IMR-90 (cell line): ENCODE measurements at regions not wholly inside any gene's neighbourhood (a gene's known extent, or its start where the extent isn't known, plus 50 kb on each side); places are given as distances from the start of the nearest gene placed in this dataset.

Experiments
- ATAC-seq: fragments of 200-7000 bp; cut with Tn5 transposase; 2 replicates; pipeline ENCODE4 v1.9.1; 2020; ENCODE audit warnings: low read depth, mild to moderate bottlenecking, moderate library complexity
- BruUV-seq: library from RNA; stranded (reverse); fragments of 400-500 nt; replicated peaks from 2 replicates; lab custom pipeline; 2021; lab: Mats Ljungman, UMichigan
- CTCF ChIA-PET: fragments of 300-600 bp; formaldehyde crosslinking; extraction: SDS; loops from one replicate; lab custom pipeline; 2021; ENCODE audit warnings: antibody characterized with exemption; lab: Yijun Ruan, JAX
- POLR2A ChIA-PET: fragments of 300-600 bp; sonication (Branson Sonifier 250); formaldehyde crosslinking; loops from one replicate; lab custom pipeline; 2022; ENCODE audit warnings: antibody characterized with exemption; ENCODE audit not compliant: unreplicated experiment; lab: Charles Lee
- DNase-seq: peaks from one replicate; pipeline ENCODE4 v3.0.0; 2013
- H2AFZ ChIP-seq: replicated peaks from 2 replicates; pipeline ENCODE3; 2013; ENCODE audit warnings: low read length, mild to moderate bottlenecking; ENCODE audit not compliant: poor library complexity
- H2AK5ac ChIP-seq: 2 replicates; pipeline ENCODE4 v1.6.1; 2013; ENCODE audit warnings: low read depth, low read length, inconsistent platforms
- H2AK9ac ChIP-seq: replicated peaks from 2 replicates; pipeline ENCODE3; 2013; ENCODE audit warnings: mild to moderate bottlenecking, low read depth, low read length, moderate library complexity; ENCODE audit not compliant: poor library complexity
- H2BK120ac ChIP-seq: 2 replicates; pipeline ENCODE4 v1.6.1; 2013; ENCODE audit warnings: low read depth, low read length, inconsistent platforms
- H2BK15ac ChIP-seq: 3 replicates; pipeline ENCODE4 v1.6.1; 2013; ENCODE audit warnings: low read depth, low read length, inconsistent platforms
- H2BK20ac ChIP-seq: 2 replicates; pipeline ENCODE4 v1.6.1; 2013; ENCODE audit warnings: low read depth, mild to moderate bottlenecking, inconsistent platforms, low read length, moderate library complexity
- H2BK5ac ChIP-seq: 2 replicates; pipeline ENCODE4 v1.6.1; 2013; ENCODE audit warnings: mild to moderate bottlenecking, low read depth, low read length, inconsistent platforms; ENCODE audit not compliant: poor library complexity, severe bottlenecking
- H3K14ac ChIP-seq: replicated peaks from 2 replicates; pipeline ENCODE4 v1.6.1; 2013; ENCODE audit warnings: low read depth, low read length, inconsistent platforms
- H3K18ac ChIP-seq: 2 replicates; pipeline ENCODE4 v1.6.1; 2013; ENCODE audit warnings: low read depth, low read length, control low read depth
- H3K23ac ChIP-seq: 2 replicates; pipeline ENCODE4 v1.6.1; 2013; ENCODE audit warnings: low read depth, low read length, inconsistent platforms
- H3K27ac ChIP-seq: 2 replicates; pipeline ENCODE4 v1.5.1; 2013; ENCODE audit warnings: mild to moderate bottlenecking, control low read depth, low read length; ENCODE audit not compliant: insufficient read depth
- H3K27me3 ChIP-seq: 2 replicates; pipeline ENCODE4 v1.6.1; 2013; ENCODE audit warnings: low read length; ENCODE audit not compliant: control insufficient read depth, insufficient read depth
- H3K36me3 ChIP-seq: 2 replicates; pipeline ENCODE4 v1.6.1; 2013; ENCODE audit warnings: low read length, mixed read lengths; ENCODE audit not compliant: control insufficient read depth, insufficient read depth
- H3K4ac ChIP-seq: 2 replicates; pipeline ENCODE4 v1.6.1; 2013; ENCODE audit warnings: low read depth, low read length, inconsistent platforms
- H3K4me1 ChIP-seq: 2 replicates; pipeline ENCODE4 v1.6.1; 2013; ENCODE audit warnings: low read length, mixed read lengths; ENCODE audit not compliant: control insufficient read depth, insufficient read depth
- H3K4me2 ChIP-seq: 2 replicates; pipeline ENCODE4 v1.6.1; 2013; ENCODE audit warnings: low read depth, mild to moderate bottlenecking, control low read depth, low read length, moderate library complexity
- H3K4me3 ChIP-seq: 2 replicates; pipeline ENCODE4 v1.5.1; 2013; ENCODE audit warnings: low read depth, mild to moderate bottlenecking, control low read depth, low read length, moderate library complexity; ENCODE audit not compliant: insufficient read depth
- H3K56ac ChIP-seq: 2 replicates; pipeline ENCODE4 v1.6.1; 2013; ENCODE audit warnings: low read length, inconsistent platforms; ENCODE audit not compliant: insufficient read depth; ENCODE audit errors: extremely low read depth
- H3K79me1 ChIP-seq, 2 experiments: 2 replicates each; pipeline ENCODE4 v1.6.1; 2013; ENCODE audit warnings: low read length in 2 of 2, inconsistent platforms in 1 of 2, low read depth in 1 of 2
- H3K9ac ChIP-seq: 2 replicates; pipeline ENCODE4 v1.6.1; 2013; ENCODE audit warnings: low read depth, low read length, control low read depth
- H3K9me1 ChIP-seq: 2 replicates; pipeline ENCODE4 v1.6.1; 2013; ENCODE audit warnings: low read length, inconsistent platforms; ENCODE audit not compliant: insufficient read depth
- H3K9me3 ChIP-seq: 2 replicates; pipeline ENCODE4 v1.6.1; 2013; ENCODE audit warnings: low read length; ENCODE audit not compliant: control insufficient read depth, insufficient read depth
- H4K20me1 ChIP-seq: 2 replicates; pipeline ENCODE4 v1.6.1; 2013; ENCODE audit warnings: low read length, inconsistent platforms; ENCODE audit not compliant: insufficient read depth
- H4K5ac ChIP-seq: 2 replicates; pipeline ENCODE4 v1.6.1; 2013; ENCODE audit warnings: mild to moderate bottlenecking, low read depth, low read length, control low read depth
- H4K8ac ChIP-seq, 2 experiments: 2 replicates each; pipeline ENCODE4 v1.6.1; 2013; ENCODE audit warnings: low read depth in 2 of 2, low read length in 2 of 2, control low read depth in 1 of 2, inconsistent platforms in 1 of 2
- H4K91ac ChIP-seq: 2 replicates; pipeline ENCODE4 v1.6.1; 2013; ENCODE audit warnings: low read depth, low read length, inconsistent platforms; ENCODE audit not compliant: insufficient read depth
- FOS ChIP-seq: fragments of 150-350 bp; IDR thresholded peaks from 2 replicates; pipeline ENCODE4 v1.6.1; 2016; ENCODE audit warnings: low read depth, low read length
- MAFK ChIP-seq: IDR thresholded peaks from 2 replicates; pipeline ENCODE4 v1.6.1; 2012; ENCODE audit warnings: low read depth, low read length, improper control_type of control experiment
- RFX5 ChIP-seq: IDR thresholded peaks from 2 replicates; pipeline ENCODE4 v1.8.0; 2012; ENCODE audit warnings: low read depth, mild to moderate bottlenecking, low read length, moderate library complexity
- SMC3 ChIP-seq: fragments of 150-350 bp; IDR thresholded peaks from 2 replicates; pipeline ENCODE4 v1.6.1; 2016; ENCODE audit warnings: low read depth, mild to moderate bottlenecking, antibody characterized with exemption, low read length, moderate library complexity
- WGBS, 2 experiments: methylation state at CpG; one replicate each; pipeline versions ENCODE4 v1.1.5 to v1.1.7; 2013; ENCODE audit warnings: missing lambda C conversion rate in 2 of 2; ENCODE audit not compliant: insufficient read length in 1 of 2; ENCODE audit errors: extremely low coverage in 2 of 2; 5-methylcytosine and 5-hydroxymethylcytosine counted together
- dilution Hi-C: fragments of 300-500 bp; cut with HindIII; formaldehyde crosslinking; loops from one replicate; pipeline ENCODE4 v1.14.3; 2018; ENCODE audit warnings: low sequenced_read_pairs; ENCODE audit not compliant: unreplicated experiment
- in situ Hi-C: fragments of 300-500 bp; cut with MboI; formaldehyde crosslinking; loops from 3 replicates; pipeline ENCODE4 v1.14.3; 2019; ENCODE audit warnings: low sequenced_read_pairs, inconsistent platforms, mixed read lengths
- intact Hi-C: fragments of 100-400 bp; cut with micrococcal nuclease; formaldehyde crosslinking; loops from 2 replicates; pipeline ENCODE4 v1.10.0; 2022
- TF ChIP-seq, protein P1 (sequence below): fragments of 150-350 bp; IDR thresholded peaks from 2 replicates; pipeline ENCODE4 v1.6.1; 2016; ENCODE audit warnings: low read depth, mild to moderate bottlenecking, low read length, moderate library complexity, borderline replicate concordance
- TF ChIP-seq, protein P2 (sequence below): conservative IDR thresholded peaks from 2 replicates; pipeline ENCODE4 v1.5.1; 2012; ENCODE audit warnings: mild to moderate bottlenecking, low read depth, low read length, improper control_type of control experiment
- TF ChIP-seq, protein P3 (sequence below): fragments of 150-350 bp; IDR thresholded peaks from 2 replicates; pipeline ENCODE4 v1.6.1; 2017; ENCODE audit warnings: mild to moderate bottlenecking, antibody characterized with exemption, low read length, low read depth

GRCh38 chr1:14539953-14540563 lies 58.4 kb upstream of the KAZN start:
- Histone ChIP-seq H3K36me3 (no peaks in the 10 kb centered on the region), H4K91ac (no peak overlapping the region), H3K4me3 (no peak overlapping the region), H3K9me1 (no peaks in the 10 kb centered on the region), H3K79me1 (no peaks in the 10 kb centered on the region), H4K20me1 (no peaks in the 10 kb centered on the region), H3K9me3 (no peaks in the 10 kb centered on the region), H2BK120ac (no peak overlapping the region), H2AK5ac (no peak overlapping the region), H3K4ac (no peak overlapping the region), H2BK15ac (no peak overlapping the region), H2AK9ac (no peak overlapping the region), H2AFZ (no peak overlapping the region), H3K4me2 (no peak overlapping the region), H3K23ac (no peak overlapping the region), H3K27ac (no peak overlapping the region), H3K9ac (no peak overlapping the region), H3K14ac (no peak overlapping the region), H3K18ac (no peak overlapping the region), H2BK20ac (no peak overlapping the region), H3K56ac (no peak overlapping the region), H2BK5ac (no peak overlapping the region), H3K4me1 (peaks cover 3% of the 10 kb centered on the region; the same call in 1 of the 2 replicates), H3K27me3 (no peaks in the 10 kb centered on the region), H4K8ac (no peak overlapping the region), H4K5ac (no peak overlapping the region)
- in situ Hi-C loops (no loop called here), dilution Hi-C loops (no loop called here), intact Hi-C loops (no loop called here)
- no TSS peak for BruUV-seq
- no peak for DNase-seq
- WGBS, 2 experiments: 60% methylated on average over 1 of the region's 9 CpGs; no CpG with 5 or more reads in 1 of the 2 experiments
- ChIA-PET POLR2A (no interaction called here), CTCF (no interaction called here)
- TF ChIP-seq, protein P1, sequence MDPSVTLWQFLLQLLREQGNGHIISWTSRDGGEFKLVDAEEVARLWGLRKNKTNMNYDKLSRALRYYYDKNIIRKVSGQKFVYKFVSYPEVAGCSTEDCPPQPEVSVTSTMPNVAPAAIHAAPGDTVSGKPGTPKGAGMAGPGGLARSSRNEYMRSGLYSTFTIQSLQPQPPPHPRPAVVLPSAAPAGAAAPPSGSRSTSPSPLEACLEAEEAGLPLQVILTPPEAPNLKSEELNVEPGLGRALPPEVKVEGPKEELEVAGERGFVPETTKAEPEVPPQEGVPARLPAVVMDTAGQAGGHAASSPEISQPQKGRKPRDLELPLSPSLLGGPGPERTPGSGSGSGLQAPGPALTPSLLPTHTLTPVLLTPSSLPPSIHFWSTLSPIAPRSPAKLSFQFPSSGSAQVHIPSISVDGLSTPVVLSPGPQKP: no peak
- no peak for TF ChIP-seq RFX5
- no peak for TF ChIP-seq MAFK
- TF ChIP-seq FOS: no peak
- TF ChIP-seq SMC3: no peak
- TF ChIP-seq, protein P2, sequence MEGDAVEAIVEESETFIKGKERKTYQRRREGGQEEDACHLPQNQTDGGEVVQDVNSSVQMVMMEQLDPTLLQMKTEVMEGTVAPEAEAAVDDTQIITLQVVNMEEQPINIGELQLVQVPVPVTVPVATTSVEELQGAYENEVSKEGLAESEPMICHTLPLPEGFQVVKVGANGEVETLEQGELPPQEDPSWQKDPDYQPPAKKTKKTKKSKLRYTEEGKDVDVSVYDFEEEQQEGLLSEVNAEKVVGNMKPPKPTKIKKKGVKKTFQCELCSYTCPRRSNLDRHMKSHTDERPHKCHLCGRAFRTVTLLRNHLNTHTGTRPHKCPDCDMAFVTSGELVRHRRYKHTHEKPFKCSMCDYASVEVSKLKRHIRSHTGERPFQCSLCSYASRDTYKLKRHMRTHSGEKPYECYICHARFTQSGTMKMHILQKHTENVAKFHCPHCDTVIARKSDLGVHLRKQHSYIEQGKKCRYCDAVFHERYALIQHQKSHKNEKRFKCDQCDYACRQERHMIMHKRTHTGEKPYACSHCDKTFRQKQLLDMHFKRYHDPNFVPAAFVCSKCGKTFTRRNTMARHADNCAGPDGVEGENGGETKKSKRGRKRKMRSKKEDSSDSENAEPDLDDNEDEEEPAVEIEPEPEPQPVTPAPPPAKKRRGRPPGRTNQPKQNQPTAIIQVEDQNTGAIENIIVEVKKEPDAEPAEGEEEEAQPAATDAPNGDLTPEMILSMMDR: no peak
- TF ChIP-seq, protein P3, sequence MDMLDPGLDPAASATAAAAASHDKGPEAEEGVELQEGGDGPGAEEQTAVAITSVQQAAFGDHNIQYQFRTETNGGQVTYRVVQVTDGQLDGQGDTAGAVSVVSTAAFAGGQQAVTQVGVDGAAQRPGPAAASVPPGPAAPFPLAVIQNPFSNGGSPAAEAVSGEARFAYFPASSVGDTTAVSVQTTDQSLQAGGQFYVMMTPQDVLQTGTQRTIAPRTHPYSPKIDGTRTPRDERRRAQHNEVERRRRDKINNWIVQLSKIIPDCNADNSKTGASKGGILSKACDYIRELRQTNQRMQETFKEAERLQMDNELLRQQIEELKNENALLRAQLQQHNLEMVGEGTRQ: no peak
- ATAC-seq: no peak
